Activated effector memory CD4-positive, alpha-beta T cell treated with anti-CD3 and anti-CD28 coated beads, Interleukin-2, amount 50 U/mL, for 16 hours (primary cell): ENCODE measurements at regions not wholly inside any gene's neighbourhood (a gene's known extent, or its start where the extent isn't known, plus 50 kb on each side); places are given as distances from the start of the nearest gene placed in this dataset.

Experiments used
- DNase-seq: peaks from one replicate; pipeline ENCODE4 v3.0.0-alpha.2; 2020

DNA sequence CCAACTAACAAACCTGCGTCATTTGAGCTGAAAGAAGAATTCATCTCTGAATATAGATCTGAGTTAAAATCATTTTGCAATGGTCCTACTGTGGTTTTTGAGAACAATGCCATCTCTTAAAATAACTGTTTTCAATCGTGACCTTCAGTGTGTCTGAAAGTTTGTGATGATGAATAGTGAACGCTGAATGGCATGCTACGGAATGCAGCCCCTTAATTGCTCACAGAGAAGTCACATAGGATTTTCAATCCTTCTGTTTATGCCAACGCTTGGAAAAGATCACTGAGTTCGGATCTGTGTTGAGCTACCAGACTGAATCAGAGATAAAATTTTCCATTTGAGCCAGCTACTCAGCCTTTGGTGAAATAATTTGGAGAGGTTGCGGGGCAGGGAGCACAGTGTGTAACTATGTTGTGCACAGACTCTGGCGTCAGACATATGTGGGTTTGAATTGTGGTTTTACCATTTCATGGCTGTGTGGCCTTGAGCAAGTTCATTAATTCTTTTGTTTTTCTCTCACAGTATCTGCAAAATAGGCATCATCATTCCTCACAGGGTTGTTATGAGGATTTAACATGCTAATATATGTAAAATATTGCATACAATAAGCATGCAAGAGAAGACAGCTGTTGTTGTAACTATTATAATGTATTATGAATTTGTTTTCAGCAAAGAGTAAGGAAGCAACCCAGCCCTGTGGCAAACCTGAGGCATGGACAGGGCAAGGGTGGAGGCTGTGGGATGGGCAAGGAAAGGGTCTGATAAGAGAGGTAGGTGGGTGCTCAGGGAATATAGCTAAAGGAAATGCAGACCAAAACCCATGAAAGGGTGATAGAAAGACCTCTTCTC is 679.9 kb downstream of the KCNA4 start:
- no peak for DNase-seq

DNA sequence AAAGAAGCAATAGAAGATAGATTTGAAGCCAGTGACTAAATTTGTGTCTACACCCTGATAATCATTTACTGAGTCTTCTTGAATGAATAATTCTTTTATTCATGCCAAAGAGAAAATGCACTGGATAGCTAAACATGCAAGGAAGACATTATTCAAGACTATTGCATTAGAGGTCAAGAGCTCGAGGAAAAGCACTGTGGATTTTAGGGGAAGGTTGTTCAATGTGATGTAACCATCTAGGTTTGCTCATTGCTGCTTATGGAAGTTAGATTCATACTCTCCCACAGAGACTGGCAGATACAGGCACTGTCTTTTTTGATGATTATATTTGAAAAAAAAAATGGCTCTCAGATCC is 682.1 kb downstream of the KCNA4 start:
- no peak for DNase-seq

DNA sequence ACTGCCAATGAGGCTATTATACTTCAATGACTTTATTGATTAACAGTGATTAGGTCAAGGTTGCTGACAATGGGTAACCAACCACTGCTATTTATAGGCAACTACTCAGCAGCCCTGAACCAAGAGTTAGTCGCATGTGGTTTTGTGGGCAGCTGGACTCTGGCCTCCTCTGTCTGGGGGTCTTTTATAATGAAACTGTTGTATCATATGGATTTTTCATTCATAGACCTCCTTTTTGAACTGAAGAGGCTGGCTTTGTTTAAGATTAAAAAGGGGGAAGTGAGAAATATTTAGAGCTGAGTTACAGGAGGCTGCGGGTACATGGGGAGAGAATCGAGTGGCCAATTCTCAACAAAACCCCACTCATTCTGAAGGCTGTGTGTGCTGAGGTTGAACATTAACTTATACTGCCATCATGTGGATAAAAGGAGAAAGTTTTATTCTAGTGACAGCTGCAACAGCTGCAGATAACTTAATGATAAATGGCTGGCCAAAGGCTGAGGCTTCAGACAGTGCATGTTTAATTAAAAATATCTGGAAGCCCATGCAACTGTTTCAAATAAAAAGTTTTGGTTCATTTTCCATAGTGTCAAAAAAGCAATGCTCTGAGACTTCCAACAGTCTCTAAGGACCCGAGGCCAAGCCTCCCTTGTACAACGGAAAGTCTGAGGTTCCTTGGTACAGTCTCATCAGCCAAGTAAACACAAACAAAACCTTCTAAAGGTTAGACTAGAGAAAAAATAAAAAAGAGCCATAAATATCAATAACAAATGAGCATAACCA is 682.6 kb downstream of the KCNA4 start:
- DNase-seq = no peak

DNA sequence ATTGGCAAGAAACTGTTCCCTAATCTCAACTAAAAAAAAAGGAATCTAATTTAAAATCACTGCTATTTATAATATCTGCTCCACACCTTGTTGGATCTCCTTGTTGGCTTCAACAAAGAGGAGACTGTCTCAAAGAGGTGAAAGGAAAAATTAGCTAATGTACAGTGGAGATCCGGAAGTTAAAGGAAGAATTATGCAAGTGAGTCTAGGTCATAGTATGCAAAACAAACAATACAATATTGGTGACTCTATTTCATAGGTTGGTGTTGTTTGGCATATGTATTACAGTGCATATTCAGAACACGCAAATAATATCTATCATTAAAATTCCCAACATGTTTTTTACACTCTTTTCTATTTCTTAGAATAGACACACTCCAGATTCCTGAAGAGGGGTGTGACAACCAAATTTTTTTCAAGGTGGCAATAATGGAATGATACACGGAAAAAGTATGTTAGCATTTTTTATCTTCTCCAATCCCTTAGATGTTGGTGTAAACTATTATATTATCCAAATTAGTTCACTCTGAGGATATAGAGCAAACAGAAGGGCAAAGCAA is 685.3 kb downstream of the KCNA4 start:
- no peak for DNase-seq

DNA sequence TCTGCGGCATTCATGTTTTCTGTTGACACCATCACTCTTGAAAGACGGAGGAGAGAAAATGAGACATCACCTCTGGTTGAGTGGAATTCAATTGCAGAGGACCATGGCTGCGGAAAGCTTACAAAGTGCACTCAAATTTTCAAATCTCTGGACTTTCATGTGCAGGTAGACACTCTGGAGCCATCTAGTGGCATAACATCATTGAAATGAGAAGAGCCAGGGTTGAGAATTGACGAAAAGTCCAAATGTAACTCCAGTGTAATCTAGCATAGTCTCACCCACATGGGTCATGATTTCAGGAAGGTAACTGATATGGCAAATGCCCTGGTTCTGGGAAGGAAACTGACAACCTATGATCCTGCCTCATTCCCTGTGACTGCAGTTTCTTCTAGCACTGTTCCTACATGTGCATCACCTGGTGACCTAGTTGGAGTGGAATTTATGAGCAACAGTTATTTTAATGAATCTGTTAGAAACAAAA is 687.8 kb downstream of the KCNA4 start:
- no peak for DNase-seq

DNA sequence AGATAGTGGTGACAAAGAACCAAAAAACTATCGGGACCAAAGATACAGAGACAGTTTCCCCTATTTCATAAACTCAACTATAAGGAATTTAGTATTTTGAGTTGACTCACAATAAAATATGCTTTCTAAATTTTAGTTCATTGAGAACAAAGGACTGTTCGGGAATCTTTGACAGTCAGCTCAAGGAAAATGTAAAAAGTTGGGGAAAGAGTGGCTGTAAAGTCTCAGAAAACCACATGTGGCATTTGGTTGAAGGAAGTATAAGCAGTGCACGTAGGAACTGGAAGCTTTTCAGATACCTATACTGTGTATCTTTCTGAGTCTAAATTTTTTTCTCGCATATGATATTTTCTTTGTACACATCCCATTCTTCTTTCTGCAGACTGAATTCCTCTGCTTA is 688.9 kb downstream of the KCNA4 start:
- no peak for DNase-seq

DNA sequence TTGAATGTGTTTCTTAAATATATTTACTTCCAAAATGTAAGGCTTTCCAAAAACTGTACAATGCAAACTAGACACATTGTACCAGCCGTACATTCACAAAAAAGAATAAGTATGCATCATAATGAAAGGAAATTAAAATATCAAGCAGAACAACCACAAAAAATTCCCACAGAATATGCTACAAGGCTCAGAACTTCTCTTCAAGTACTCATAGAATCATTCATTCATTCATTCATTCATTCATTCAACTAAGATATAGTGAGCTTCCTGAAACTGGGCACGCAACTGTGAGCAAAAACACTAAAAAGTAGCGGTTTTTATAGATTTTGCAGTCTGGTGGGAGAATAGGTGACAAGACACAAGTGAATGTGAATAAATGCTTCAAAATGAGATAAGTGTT is 690.1 kb downstream of the KCNA4 start:
- DNase-seq = no peak

DNA sequence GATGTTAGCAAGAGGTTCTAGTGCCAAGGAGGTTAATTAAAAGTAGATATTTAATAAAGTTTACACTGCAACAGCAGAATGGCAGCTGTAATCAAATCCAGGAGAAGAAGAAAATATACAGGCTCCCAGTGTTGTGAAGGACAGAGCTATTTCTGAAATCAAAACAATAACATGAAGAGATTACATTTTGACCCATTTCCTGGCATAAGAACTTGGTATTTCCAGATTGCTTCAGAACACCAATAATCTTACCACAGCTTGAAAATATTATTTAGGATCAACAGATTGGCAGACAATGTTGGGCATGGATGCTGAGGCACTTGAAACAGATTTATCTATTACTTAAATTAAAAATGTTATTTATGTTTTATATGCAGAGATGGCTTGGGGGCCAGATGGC is 692.5 kb downstream of the KCNA4 start:
- DNase-seq = no peak

DNA sequence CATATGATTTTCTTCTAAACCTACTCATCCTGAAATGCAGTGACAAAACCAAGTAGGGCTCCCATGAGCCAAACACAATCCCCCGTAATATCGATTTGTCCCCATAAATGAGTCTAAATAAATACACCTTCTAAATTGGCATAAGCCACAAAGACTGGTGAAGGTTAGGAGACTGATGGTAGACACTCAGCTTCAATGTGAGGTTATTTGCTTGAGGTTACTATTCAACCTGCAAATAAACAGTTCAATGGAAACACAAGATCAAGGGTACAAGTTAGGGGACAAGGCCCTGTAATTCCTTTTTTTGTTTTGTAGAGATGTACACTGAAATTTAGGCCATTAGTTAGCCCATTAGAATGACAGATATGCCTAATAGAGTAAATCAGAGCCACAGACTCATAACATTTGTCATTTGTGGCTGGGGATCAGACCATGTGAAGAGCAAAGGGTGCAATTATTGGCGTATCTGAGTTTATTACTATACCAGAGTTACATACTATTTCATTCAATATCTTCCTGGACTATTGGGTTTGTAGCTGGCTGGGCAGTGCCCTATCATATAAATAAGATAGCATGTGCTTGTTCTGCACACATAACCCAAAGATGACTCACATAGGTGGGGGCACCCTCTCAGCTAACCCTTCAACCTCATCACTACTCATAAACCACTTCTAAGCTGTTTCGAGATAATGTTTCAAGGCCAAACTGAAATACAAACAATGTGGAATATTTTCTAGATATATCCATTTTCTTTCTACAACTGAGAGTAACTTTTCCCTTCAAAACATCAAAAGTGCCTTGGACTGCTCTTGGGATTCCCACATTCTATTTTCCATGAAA is 695.3 kb downstream of the KCNA4 start:
- no peak for DNase-seq

DNA sequence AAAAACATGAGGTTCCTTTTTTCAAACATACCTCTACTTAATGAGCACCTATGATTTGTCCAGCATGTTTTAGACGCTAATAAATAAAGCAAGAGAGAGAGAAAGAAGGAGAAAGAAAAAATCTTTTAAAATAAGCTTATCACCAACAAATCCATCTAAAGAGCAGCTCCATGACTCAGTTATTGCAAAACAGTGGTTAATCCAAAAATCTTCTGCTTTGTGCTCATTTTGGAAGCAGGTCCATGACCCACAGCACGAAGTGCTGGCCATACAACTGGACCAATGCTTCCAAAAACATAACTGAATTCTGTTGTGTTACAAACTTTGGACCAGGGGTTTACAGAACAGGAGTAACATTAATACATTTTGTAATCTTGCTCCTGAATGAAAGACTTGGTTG is 696.6 kb downstream of the KCNA4 start:
- no peak for DNase-seq

DNA sequence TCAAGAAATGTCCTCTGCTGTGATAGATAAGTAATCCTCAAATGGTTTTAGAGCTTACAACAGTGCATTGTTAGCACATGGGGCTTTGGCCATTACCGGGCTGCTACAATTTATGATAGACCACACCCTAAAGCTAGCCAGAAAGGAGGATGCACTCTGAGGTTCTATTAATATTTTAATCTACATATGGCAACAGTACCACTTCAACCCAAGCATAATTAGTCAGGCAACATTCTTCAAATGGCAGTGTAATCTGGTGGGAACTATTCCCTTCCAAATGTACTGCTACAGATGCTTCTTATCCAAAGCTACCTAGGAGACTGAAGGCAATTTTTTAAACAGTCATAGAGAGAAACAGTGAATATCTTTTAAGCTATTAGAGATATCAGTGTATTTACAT is 697.6 kb downstream of the KCNA4 start:
- no peak for DNase-seq

DNA sequence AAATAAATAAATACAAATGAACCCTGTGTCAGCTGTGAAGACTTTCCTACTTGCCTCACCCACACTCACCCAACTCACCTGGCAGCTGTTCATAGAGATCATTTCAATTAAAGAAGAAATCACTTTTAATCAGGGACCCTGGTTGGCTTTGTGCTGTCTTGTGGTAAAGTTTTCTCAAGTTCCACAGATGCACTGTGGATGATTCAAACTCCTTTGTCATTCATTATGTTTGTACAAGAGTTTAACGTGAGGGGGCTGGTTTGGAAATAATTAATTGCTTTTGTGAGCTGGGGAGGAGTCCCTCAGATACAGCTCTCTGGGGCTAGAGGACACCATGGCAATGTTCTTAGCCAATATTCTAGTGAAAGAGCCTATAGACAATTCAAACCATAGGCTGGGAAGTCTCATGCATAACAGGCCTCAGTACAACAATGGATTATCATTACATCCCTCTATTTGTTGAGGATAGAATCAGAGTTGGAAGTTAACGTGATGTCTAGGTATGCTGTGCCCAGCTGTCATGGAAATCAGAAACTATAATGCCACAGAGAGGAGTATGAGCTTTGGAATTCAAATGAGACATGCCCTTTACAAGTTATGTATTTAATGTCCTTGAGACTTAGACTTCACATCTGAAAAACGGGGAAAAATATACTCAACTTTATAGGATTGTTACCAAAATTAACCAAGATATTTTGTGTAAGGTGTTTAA is 698.5 kb downstream of the KCNA4 start:
- DNase-seq = no peak

DNA sequence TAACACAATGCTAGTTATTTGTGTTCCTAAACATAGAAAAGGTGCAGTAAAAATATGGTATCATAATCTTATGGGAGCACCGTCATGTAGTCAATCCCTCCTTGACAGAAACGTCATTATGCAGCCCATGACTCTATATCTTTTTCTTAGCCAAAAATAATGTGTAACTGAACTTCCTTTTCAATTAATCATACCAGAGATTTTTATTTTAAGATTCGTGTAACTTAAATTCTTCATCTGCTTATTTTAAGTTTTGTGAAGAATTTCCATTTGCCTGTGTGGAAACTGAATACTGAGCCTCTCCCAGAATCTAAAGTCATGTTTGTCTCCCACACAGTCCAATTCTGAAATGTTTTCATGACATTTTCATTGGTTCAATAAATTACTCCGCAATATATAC is 699.1 kb downstream of the KCNA4 start:
- DNase-seq = no peak

DNA sequence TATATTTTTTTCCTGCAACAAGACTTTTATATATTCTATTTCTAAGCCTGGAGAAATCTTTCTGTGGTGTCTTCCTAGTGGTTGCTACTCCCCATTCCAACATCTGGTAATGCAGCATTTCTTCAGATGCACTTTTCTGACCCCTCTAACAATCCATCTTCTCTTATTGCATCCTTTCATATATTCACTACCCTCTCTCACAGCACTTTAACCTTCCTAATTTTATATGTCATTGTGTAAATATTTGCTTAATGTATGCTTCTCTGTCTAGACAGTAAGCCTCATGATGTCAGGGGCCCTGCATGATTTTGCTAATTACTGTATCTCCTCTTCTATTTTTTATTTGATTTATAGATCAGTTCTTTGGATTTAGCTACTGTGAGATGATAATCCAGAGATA is 701.6 kb downstream of the KCNA4 start:
- DNase-seq = no peak

DNA sequence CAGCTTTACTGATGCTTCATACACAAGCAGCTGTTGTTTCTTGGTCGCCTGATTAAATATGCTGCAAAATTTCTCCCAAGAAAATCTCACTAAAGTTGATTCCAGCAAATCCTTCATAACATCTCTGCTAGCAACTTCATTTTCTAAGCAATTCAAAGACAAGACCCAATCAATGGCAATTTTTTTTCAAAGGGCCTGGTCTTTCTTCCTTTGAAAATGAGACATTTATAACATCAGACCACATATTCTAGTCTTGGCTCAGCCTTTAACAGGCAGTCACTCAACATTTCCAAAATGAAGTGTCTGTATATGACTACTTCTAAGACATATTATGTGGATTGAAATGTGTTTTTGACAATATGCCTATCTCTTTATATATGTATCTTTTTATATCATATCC is 702.6 kb downstream of the KCNA4 start:
- DNase-seq = no peak

DNA sequence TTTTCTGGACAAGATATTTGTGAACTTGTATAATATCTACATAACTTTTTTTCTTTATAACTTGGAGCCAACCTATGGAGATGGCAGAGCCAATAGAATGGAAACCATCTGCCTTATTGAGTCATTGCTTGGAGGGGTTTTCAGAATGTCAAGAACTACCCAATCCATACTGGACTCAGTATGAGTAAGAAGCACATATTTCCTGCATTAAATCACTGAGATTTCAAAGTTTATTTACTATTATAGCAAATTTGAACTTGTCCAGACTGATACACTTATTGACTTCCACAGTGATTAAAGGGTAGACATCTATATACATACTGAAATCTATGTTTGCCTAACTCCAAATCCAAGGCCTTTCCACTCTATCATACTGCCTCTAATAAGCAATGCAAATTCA is 704.0 kb downstream of the KCNA4 start:
- DNase-seq = no peak

DNA sequence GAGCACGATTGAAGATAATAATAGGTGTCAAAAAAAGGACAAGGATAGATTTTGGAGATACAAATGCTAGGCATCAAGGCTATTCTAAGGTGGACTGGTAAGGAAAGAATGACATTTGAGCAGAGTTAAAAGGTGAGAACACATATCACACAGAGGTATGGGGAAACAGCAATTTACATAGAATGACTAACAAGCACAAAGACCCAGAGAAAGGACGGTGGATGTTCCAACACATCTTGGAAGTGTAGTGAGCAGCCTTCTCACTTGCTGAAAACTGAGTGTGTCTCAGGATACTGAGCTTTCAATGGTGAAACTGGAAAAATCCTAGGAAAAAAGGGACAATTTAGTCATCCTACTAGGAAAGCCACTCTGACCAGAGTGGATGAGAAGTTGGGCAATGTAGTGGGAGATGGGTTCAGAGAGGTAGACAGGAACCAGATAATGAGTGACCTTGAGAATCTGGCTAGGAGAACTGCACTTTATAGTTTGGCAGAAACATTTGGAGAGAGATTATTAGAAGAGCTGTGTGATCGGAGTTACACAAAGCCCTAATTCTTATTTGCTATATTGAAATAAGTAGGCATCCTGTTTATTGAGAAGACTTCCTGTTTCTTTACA is 706.0 kb downstream of the KCNA4 start:
- DNase-seq = no peak

DNA sequence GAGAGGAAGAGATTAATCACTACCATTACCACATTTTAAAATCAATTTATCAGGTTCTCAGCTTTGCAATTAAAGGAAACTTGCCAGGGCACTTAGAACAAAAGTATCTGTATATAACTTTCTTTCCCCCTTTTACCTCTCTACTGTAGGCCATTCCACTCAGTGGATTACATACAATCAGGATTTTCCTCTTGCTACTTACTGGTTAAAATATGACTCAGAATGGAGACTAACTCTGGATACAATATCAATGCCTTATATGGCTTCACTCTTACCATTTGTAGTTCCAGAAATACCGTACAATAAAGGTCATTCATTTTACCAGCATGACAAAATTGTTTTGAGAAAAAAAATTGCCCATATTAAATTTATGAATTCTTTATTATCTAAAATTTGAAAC is 706.8 kb downstream of the KCNA4 start:
- DNase-seq = no peak

DNA sequence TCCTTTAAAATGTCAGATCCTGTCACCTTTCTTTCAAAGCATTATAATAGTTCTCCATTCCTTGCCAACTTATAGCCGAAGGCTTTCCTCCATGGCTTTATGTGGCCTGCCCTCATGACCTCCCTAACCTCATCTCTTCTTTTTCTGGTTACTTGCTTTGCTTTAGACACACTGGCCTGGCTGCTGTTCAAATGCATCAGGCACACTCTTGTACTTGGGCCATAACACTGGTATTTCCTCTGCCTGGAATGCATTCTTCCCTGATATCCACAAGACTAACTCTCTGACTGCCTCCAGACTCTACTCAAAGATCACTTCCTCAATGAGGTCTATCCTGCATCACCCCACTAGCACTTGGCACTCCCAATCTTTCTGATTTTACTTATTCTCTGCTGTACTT is 710.3 kb downstream of the KCNA4 start:
- DNase-seq = no peak

DNA sequence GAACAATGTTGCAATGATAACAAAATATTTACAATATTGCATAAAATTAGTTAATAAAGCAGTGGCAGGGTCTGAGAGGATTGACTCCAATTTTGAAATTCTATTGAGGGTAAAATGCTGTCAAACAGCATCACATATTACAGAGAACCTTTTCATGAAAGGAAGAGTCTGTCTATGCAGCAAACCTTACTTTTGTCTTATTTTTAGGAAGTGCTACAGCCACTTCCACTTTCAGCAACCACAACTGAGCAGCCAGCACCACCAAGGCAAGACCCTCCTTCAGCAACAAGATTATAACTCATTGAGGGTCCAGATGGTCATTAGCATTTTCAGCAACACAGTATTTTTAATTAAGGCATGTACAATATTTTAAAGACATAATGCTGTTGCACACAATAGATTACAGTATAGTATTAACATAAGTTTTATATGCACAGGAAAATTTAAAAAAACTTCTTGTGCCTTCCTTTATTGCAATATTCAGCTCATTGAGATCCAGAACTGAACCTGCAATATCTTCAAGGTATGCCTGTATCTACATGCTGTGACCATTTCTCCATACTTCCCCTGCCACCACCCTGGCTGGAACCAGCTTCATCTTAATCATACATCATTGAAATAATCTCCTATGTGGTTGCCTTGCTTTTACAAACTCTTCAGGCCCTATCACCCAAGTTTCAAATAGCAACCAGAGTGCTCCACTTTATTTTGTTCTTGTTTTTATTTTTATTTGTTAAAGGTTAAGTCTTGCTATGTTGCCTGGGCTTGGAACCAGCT is 711.2 kb downstream of the KCNA4 start:
- no peak for DNase-seq

DNA sequence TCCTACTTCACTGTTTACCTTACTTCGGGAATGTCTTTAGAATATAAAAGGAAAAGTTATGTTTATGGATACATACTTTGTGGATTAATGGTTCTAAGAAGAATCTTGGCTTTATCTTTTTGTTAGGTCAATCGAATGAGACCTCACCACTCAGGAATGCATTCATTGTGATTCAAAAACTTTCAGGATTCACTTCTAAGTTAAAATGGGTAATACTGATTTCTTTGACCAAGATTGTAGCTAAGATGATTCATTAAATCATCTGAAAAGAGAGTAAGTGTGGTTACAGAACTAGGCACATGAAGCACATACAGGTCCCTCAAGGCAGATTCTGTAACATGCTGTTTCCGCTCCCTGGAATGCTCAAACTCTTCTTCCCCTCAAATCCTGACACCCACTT is 716.4 kb downstream of the KCNA4 start:
- no peak for DNase-seq
